ENCODE measurements at regions not wholly inside any gene's neighbourhood (a gene's known extent, or its start where the extent isn't known, plus 50 kb on each side); places are given as distances from the start of the nearest gene placed in this dataset.

DNA sequence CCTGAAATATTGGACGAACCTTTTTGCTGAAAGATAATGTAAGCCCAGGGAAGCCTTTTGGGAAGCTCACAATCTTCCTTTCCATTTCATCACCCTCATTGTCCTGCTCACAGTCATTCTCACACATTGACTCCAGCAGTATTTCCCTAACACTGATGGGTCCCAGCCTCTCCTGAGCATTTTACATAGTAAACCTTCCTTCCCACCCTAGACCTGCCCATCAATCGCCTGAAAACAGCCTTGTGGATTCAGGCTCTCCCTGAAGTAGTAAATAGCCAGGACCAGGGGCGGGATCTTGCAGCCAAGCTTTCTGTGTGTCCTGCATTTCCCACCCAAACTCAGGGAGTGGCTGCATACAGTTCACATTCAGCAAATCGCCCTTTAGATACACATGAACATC is 149.9 kb downstream of the CYRIA start:
- 59 to 81% (median 75%) methylated on average over 4 of the region's 4 CpGs for WGBS, 3 donors
- H3K27ac ChIP-seq (ENCODE audit: low read depth, low read length) = no peak overlapping the region

DNA sequence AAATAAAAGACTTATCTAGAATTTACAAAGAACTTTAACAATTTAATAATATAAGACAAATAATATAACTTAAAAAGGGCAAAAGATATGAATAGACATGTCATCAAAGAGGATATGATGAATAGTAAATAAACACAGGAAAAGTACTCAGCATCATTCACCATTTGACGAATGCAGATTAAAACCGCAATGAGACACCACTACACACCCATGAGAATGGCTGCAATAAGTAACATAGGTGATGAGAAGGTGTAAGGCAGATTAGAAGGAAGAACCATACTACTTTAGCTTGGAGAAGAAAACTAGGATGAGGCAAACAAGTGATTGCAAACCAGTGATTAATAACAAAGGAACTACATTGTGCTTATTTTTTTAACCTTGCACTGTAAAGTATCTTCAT is 152.0 kb downstream of the CYRIA start:
- 66 to 82% (median 76%) methylated on average over 2 of the region's 2 CpGs for WGBS, 3 donors
- H3K27ac ChIP-seq (ENCODE audit: low read depth, low read length) = no peak overlapping the region

DNA sequence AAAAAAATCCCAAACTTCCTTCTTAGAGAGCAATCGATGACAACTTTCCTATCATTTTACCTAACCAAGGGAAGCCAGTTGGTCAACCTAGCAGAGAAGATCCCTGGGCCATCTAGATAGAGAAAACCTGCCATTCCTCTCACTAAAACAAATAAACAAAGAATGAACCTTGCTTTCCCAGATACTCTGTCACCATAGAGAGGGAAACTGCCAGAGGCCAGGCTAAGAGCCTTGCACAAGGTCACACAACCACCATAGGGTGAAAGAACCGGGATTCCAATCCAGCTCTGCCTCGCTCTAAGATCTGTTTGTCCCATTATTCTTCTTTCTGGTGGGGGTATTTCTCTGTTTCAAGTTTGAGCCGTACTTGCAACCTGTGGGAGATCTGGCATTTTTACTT is 154.6 kb downstream of the CYRIA start:
- WGBS, 3 donors = 82 to 89% (median 87%) methylated on average over 4 of the region's 4 CpGs
- H3K27ac ChIP-seq (ENCODE audit: low read depth, low read length) = no peak overlapping the region

- 71 to 88% (median 81%) methylated on average over 3 of the region's 3 CpGs for WGBS, 3 donors
- H3K27ac ChIP-seq (ENCODE audit: low read depth, low read length) = no peak overlapping the region
These were observed 156.6 kb downstream of the CYRIA start for GRCh38 chr2:16509042-16509441.

- 12 to 31% (median 24%) methylated on average over 12 of the region's 12 CpGs for WGBS, 3 donors
- no peak overlapping the region for H3K27ac ChIP-seq (ENCODE audit: low read depth, low read length)
These were observed 157.2 kb downstream of the CYRIA start for GRCh38 chr2:16508490-16508851.

DNA sequence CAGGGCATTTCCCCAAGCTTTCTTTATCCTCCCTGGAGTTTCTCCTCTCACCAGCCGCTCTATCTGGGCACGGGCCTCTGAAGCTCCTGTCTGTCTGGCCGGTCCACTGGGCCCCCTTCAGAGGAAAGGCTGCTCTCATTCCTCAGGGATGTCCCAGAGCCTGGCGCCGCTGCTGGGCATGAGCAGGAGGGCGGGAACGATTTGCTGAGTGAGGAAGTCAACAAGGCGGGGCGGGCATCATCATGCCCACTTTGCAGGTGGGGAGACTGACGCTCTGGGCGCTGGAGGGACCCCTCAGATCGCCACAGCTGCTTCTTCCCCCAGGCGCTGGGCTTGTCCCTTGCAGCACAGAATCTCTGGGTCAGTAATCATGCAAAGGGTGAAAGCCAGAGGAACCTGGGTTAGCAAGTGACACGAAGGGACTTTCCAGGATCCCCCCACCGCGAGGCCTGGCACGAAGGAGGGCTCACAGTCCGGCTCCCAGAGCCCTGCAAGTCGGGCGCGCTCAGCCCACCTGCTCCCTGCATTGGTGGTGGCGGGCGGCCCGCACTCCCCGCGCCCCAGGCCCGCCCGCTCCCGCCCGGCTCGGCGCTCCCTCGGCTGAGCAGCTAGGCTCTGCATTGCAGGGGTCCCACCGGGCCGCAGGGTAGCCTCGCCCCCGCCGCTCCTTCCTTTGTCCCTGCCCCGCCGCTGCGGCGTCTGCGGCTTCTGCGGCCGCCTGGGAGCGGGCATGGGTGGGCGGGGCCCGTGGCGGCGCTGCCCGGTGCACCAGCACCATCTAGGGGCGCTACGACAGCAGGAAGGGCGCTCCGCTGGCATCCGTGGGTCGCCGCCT is 157.8 kb downstream of the CYRIA start:
- WGBS, 3 donors = 8 to 13% (median 11%) methylated on average over 46 to 58 of the region's 58 CpGs
- no peak overlapping the region for H3K27ac ChIP-seq (ENCODE audit: low read depth, low read length)

- no peak overlapping the region for H3K27ac ChIP-seq (ENCODE audit: low read depth, low read length)
- WGBS, 3 donors = 19 to 57% (median 46%) methylated on average over 2 of the region's 2 CpGs
These were observed 159.3 kb downstream of the CYRIA start for GRCh38 chr2:16506366-16506765.

GRCh38 chr2:16496426-16497388 is 168.9 kb downstream of the CYRIA start:
- 68 to 77% (median 75%) methylated on average over 4 of the region's 4 CpGs for WGBS, 3 donors
- H3K27ac ChIP-seq (ENCODE audit: low read depth, low read length) = no peak overlapping the region

GRCh38 chr2:16495509-16496208 is 170.0 kb downstream of the CYRIA start:
- no peak overlapping the region for H3K27ac ChIP-seq (ENCODE audit: low read depth, low read length)
- WGBS, 3 donors = 65 to 69% (median 68%) methylated on average over 3 of the region's 3 CpGs

DNA sequence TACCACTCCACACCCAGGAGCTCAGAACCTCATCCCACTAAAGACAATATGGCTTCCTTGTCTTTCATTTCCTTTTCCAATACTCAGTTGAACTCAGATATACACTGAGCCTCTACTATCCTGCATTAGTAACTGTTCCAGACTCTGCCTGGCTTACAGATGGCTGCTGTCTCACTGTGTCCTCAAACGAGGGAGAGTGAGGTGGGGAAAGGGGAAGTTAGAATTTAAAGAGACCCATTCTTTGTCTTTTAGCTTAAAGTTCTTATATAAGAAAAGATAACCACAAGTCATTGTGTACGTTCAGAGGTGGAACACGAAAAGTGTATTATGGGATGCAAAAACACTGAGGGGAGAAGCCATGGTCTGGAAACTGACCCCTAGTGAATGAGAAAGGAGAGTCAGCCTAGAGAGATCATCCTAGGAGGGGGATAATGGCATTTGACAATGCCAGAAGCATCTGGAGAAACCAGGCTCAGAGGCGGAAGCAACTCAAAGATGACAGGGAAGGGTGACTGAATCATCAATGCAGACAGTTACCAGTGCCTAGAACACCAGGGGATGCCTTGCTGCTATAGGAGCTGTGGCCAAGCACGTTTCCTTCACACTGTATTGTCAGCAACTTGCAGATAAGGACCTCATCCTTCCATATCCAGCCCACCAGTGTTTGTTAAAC is 170.7 kb downstream of the CYRIA start:
- no peak overlapping the region for H3K27ac ChIP-seq (ENCODE audit: low read depth, low read length)
- 39 to 58% (median 51%) methylated on average over 5 of the region's 5 CpGs for WGBS, 3 donors

- H3K27ac ChIP-seq (ENCODE audit: low read depth, low read length) = no peak overlapping the region
- 53 to 63% (median 55%) methylated on average over 3 of the region's 3 CpGs for WGBS, 3 donors
These were observed 171.8 kb downstream of the CYRIA start for GRCh38 chr2:16493788-16494187.

GRCh38 chr2:16487686-16488085 is 177.9 kb downstream of the CYRIA start:
- H3K27ac ChIP-seq (ENCODE audit: low read depth, low read length) = no peak overlapping the region
- 31 to 40% (median 31%) methylated on average over 4 of the region's 4 CpGs for WGBS, 3 donors

- 68 to 94% (median 76%) methylated on average over 2 of the region's 2 CpGs for WGBS, 3 donors
- H3K27ac ChIP-seq (ENCODE audit: low read depth, low read length) = no peak overlapping the region
These were observed 180.4 kb downstream of the CYRIA start for GRCh38 chr2:16485251-16485650.

GRCh38 chr2:16482460-16482859 is 183.2 kb downstream of the CYRIA start:
- no peak overlapping the region for H3K27ac ChIP-seq (ENCODE audit: low read depth, low read length)
- 33 to 57% (median 53%) methylated on average over 5 of the region's 5 CpGs for WGBS, 3 donors

DNA sequence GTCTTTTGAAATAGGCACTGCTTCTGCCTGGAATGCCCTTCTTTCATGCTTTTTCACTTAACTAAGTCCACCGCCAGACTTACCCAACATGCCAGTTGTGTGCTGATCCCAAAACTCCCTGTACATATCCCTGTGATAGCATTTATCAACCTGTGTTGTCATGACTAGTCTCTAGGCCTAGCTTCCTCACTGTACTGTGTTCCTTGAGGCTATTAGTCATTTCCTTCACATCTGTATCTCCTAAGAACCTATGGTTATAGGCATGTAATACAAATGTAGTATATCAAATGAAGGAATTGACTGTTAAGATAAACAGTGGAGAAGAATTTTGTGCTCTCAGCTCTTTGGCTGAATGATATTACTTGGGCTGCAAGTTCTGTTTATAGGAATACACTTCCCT is 184.3 kb downstream of the CYRIA start:
- no peak overlapping the region for H3K27ac ChIP-seq (ENCODE audit: low read depth, low read length)
- 88 to 100% (median 93%) methylated on average over 1 of the region's 1 CpG for WGBS, 3 donors

DNA sequence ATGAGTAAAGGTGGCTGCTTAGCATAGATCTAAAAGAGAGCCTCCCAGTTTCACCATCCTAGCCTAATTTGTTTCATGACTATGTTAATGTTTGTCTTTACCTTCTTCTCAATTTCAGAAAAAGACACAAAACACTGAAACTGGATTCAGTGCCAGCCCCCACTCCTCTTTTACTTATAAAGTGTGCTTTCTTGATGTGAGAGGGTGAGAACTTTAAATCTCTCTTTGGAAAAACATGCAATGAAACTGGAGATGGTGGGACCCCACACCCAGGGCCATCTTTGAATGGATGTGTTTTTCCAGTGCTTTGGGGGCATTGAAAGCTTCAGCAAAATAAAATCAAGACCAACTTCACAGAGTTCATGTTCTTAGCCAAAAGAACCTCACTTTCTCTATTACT is 185.9 kb downstream of the CYRIA start:
- H3K27ac ChIP-seq (ENCODE audit: low read depth, low read length) = no peak overlapping the region

DNA sequence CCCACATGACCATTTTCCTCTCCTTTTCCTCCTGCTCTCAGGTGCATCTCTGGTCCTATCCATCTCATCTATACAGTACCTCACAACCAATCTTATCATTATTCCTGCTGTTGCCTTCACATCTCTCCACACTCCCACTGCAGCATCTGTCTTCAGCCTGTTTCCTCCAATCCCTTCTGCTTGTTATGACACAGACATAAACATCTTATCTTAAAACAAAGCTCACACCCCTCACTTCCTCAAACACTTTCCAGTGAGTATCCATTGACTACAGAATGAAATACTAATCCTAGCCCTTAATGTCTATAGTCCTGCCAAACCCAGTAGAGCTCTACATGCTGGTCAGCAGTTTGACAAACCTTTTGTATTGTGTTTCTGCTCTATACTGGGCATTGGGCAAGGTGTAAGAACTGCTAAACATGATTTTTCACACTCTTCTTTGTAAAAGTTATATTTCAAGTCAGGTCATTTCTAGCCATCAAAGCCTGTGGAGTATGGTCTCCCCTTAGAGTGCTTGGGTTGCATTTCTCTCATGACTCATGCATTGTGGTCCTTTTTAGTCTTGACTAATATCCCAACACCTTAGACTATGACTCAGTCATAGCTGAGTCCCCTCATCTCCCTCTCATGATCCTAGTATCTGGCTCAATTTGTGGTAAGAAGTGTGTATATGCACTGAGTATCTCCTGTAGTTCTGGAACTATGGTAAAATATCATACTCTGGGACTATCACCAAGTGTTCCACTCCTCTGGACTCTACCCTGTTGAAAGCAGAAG is 187.0 kb downstream of the CYRIA start:
- H3K27ac ChIP-seq (ENCODE audit: low read depth, low read length) = no peak overlapping the region

DNA sequence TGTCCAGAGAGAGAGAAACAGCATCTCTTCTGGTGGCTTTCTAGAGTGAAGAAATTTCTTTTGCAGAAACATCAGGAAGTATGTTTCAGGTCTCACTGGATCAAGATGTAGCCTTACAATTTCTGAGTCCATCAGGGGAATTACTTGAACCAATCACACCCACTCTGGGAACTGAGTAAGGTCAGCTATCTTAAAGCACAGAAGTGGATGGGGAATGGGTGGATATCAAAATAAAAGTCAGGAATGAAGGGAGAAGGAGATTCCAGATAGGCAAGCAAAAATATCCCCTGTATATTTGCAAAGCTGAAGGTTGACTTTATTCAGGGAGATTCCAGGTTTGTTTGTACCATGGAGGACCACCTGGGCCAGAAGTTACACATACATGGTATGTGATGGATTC is 188.0 kb downstream of the CYRIA start:
- no peak overlapping the region for H3K27ac ChIP-seq (ENCODE audit: low read depth, low read length)
